GM23248 (cell line): ENCODE measurements at regions not wholly inside any gene's neighbourhood (a gene's known extent, or its start where the extent isn't known, plus 50 kb on each side); places are given as distances from the start of the nearest gene placed in this dataset.

ENCODE experiments used
- EZH2 ChIP-seq: fragments of 200-600 bp; sonication (generic); IDR thresholded peaks from 2 replicates; pipeline ENCODE4 v1.6.1; 2018; ENCODE audit warnings: antibody characterized with exemption, mild to moderate bottlenecking; ENCODE audit not compliant: insufficient read depth, poor library complexity, severe bottlenecking
- EZH2phosphoT487 ChIP-seq: fragments of 200-600 bp; sonication (generic); IDR thresholded peaks from 2 replicates; pipeline ENCODE4 v1.6.1; 2018; ENCODE audit warnings: antibody characterized with exemption, moderate library complexity, mild to moderate bottlenecking, low read depth; ENCODE audit not compliant: insufficient read depth

DNA sequence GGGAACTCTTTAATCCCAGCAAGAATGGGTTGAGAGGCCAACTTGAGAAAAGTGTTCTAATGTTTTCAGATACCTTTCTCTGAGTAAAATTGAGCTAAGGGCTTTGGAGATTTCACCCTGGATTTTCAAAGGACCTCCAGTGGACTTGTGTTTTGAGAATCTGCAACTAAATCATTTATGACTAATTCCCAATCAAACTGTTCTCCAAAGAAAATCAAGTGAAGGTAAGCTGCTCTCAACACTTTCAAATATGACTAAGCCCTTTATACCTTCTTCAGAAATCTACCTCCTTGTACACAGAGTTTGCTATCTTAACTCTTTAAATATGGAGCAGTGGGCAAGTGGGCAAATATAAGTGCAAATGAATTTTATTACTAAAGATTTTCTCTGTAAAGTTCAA lies 392.9 kb downstream of the PDGFC start:
- TF ChIP-seq EZH2 (no peak), EZH2phosphoT487 (no peak)
